CD14-positive monocyte (primary cell): ENCODE measurements at regions not wholly inside any gene's neighbourhood (a gene's known extent, or its start where the extent isn't known, plus 50 kb on each side); places are given as distances from the start of the nearest gene placed in this dataset.

Experiments used
- DNase-seq, 3 donors: peaks; one replicate each; pipeline ENCODE4 v3.0.0-alpha.2; 2011 to 2022
- H2AFZ ChIP-seq: 2 replicates; pipeline ENCODE4 v1.6.0; 2012; ENCODE audit warnings: mild to moderate bottlenecking, low read depth, low read length, inconsistent platforms; ENCODE audit not compliant: insufficient read depth, poor library complexity, severe bottlenecking
- H3K27ac ChIP-seq, 2 donors: 1 replicate in 1 of 2; 2 replicates in 1 of 2; pipeline ENCODE4 v1.5.1; 2012 to 2013; ENCODE audit warnings: low read length in 2 of 2, control low read depth in 1 of 2, inconsistent platforms in 1 of 2, low read depth in 1 of 2, mild to moderate bottlenecking in 1 of 2
- H3K27me3 ChIP-seq, 2 donors: one replicate each; pipeline versions ENCODE4 v1.6.0 to v1.6.1; 2011 to 2013; ENCODE audit warnings: low read length in 2 of 2; ENCODE audit not compliant: control insufficient read depth in 2 of 2, insufficient read depth in 2 of 2
- H3K36me3 ChIP-seq, 2 donors: replicated peaks in 1 of 2; 1 replicate in 1 of 2; 2 replicates in 1 of 2; pipeline versions ENCODE4 v1.5.1 to v1.6.1; 2012 to 2013; ENCODE audit warnings: low read length in 2 of 2, control low read depth in 1 of 2, inconsistent platforms in 1 of 2, mild to moderate bottlenecking in 1 of 2; ENCODE audit not compliant: insufficient read depth in 2 of 2, control insufficient read depth in 1 of 2
- H3K4me1 ChIP-seq, 2 donors: 1 replicate in 1 of 2; 2 replicates in 1 of 2; pipeline versions ENCODE4 v1.5.1 to v1.6.1; 2012 to 2013; ENCODE audit warnings: low read length in 2 of 2, control low read depth in 1 of 2, inconsistent platforms in 1 of 2, mild to moderate bottlenecking in 1 of 2, moderate library complexity in 1 of 2; ENCODE audit not compliant: insufficient read depth in 2 of 2, control insufficient read depth in 1 of 2
- H3K4me2 ChIP-seq: replicated peaks from 2 replicates; pipeline ENCODE3; 2012; ENCODE audit warnings: low read length, moderate library complexity, mild to moderate bottlenecking; ENCODE audit not compliant: poor library complexity, severe bottlenecking; ENCODE audit errors: extremely low read depth
- H3K4me3 ChIP-seq, 3 experiments: fragments of 200-600 bp in 1 of 3; sonication (generic) in 1 of 3; replicated peaks in 1 of 3; 1 replicate in 2 of 3; 2 replicates in 1 of 3; pipeline ENCODE4 v1.5.1; 2011 to 2013; ENCODE audit warnings: low read length in 3 of 3, mild to moderate bottlenecking in 3 of 3, control low read depth in 2 of 3, low read depth in 2 of 3, inconsistent platforms in 1 of 3, moderate library complexity in 1 of 3
- H3K79me2 ChIP-seq: 2 replicates; pipeline ENCODE4 v1.6.0; 2012; ENCODE audit warnings: mild to moderate bottlenecking, control low read depth, inconsistent platforms, low read length, moderate library complexity; ENCODE audit not compliant: insufficient read depth
- H3K9ac ChIP-seq: 2 replicates; pipeline ENCODE4 v1.6.0; 2017; ENCODE audit warnings: low read length, mild to moderate bottlenecking; ENCODE audit not compliant: insufficient read depth, poor library complexity, severe bottlenecking
- H3K9me3 ChIP-seq, 2 donors: replicated peaks in 1 of 2; 1 replicate in 1 of 2; 2 replicates in 1 of 2; pipeline versions ENCODE4 v1.5.1 to v1.6.1; 2012 to 2013; ENCODE audit warnings: low read length in 2 of 2, control low read depth in 1 of 2; ENCODE audit not compliant: control insufficient read depth in 1 of 2, insufficient read depth in 1 of 2
- H4K20me1 ChIP-seq: 2 replicates; pipeline ENCODE4 v1.6.0; 2012; ENCODE audit warnings: mild to moderate bottlenecking, low read length, control low read depth, moderate library complexity; ENCODE audit not compliant: insufficient read depth
- H3K27ac Mint-ChIP-seq, 7 donors: one replicate each; pipeline ENCODE4 v1.8.0; 2020; ENCODE audit warnings: mild to moderate bottlenecking in 7 of 7, mixed read lengths in 7 of 7, moderate library complexity in 6 of 7, inconsistent platforms in 2 of 7
- H3K27me3 Mint-ChIP-seq, 3 donors: one replicate each; pipeline ENCODE4 v1.8.0; 2021 to 2022; ENCODE audit warnings: low read depth in 3 of 3, mild to moderate bottlenecking in 3 of 3, mixed read lengths in 3 of 3, moderate library complexity in 3 of 3, inconsistent platforms in 1 of 3
- H3K36me3 Mint-ChIP-seq, 2 donors: one replicate each; pipeline ENCODE4 v1.8.0; 2020; ENCODE audit warnings: mixed read lengths in 2 of 2, inconsistent platforms in 1 of 2, mild to moderate bottlenecking in 1 of 2
- H3K4me1 Mint-ChIP-seq: one replicate; pipeline ENCODE4 v1.8.0; 2020; ENCODE audit warnings: mild to moderate bottlenecking, mixed read lengths
- H3K4me3 Mint-ChIP-seq, 2 donors: one replicate each; pipeline ENCODE4 v1.8.0; 2020; ENCODE audit warnings: mild to moderate bottlenecking in 2 of 2, mixed read lengths in 2 of 2, moderate library complexity in 1 of 2
- H3K9me3 Mint-ChIP-seq, 7 donors: one replicate each; pipeline ENCODE4 v1.8.0; 2020 to 2022; ENCODE audit warnings: mixed read lengths in 7 of 7, mild to moderate bottlenecking in 6 of 7, moderate library complexity in 6 of 7, inconsistent platforms in 2 of 7
- CTCF ChIP-seq: fragments of 200-600 bp; IDR thresholded peaks from one replicate; pipeline ENCODE4 v1.8.0; 2022; ENCODE audit warnings: antibody characterized with exemption, mild to moderate bottlenecking
- intact Hi-C, 2 donors: fragments of 100-400 bp; cut with micrococcal nuclease; formaldehyde crosslinking; loops; one replicate each; pipeline versions ENCODE4 v1.15.0 to v1.15.1; 2023

- Histone ChIP-seq H3K4me2 (no peak overlapping the region), H3K27ac (no peak overlapping the region), H3K36me3 (no peaks in the 10 kb centered on the region), H3K4me3 (no peak overlapping the region), H4K20me1 (no peaks in the 10 kb centered on the region), H3K79me2 (no peaks in the 10 kb centered on the region), H3K27me3 (no peaks in the 10 kb centered on the region), H3K4me1 (peaks cover 0 to 6% of the 10 kb centered on the region in 2 donors), H2AFZ (no peak overlapping the region), H3K9me3 (peaks cover 15 to 25% of the 10 kb centered on the region in 2 donors), H3K9ac (no peak overlapping the region)
- H3K9me3 Mint-ChIP-seq = peaks cover 19 to 31% (median 22%) of the 10 kb centered on the region in 7 donors
- peaks cover 5% of the 10 kb centered on the region for H3K4me1 Mint-ChIP-seq
- H3K27me3 Mint-ChIP-seq = no peaks in the 10 kb centered on the region
- no peaks in the 10 kb centered on the region for H3K36me3 Mint-ChIP-seq
- H3K4me3 Mint-ChIP-seq = no peak overlapping the region
- no peak overlapping the region for H3K27ac Mint-ChIP-seq
- no peak for TF ChIP-seq CTCF
- DNase-seq = peak; percentile 10 to 65 (median 20)
- intact Hi-C loops = no loop called here
Observed at GRCh38 chr4:14399848-14400247, 602.4 kb upstream of the CPEB2 start.

GRCh38 chr4:14400307-14400706, 602.0 kb upstream of the CPEB2 start:
- Histone ChIP-seq H3K9me3 (peaks cover 17 to 25% of the 10 kb centered on the region in 2 donors), H3K27ac (no peak overlapping the region), H3K27me3 (no peaks in the 10 kb centered on the region), H3K36me3 (no peaks in the 10 kb centered on the region), H3K4me3 (no peak overlapping the region), H3K4me2 (no peak overlapping the region), H3K4me1 (peaks cover 0 to 6% of the 10 kb centered on the region in 2 donors), H3K9ac (no peak overlapping the region), H4K20me1 (no peaks in the 10 kb centered on the region), H3K79me2 (no peaks in the 10 kb centered on the region), H2AFZ (no peak overlapping the region)
- intact Hi-C loops = no loop called here
- Mint-ChIP-seq H3K9me3 (peaks cover 19 to 32% (median 22%) of the 10 kb centered on the region in 7 donors), H3K36me3 (no peaks in the 10 kb centered on the region), H3K27me3 (no peaks in the 10 kb centered on the region), H3K4me3 (no peak overlapping the region), H3K27ac (peak overlapping the region in 1 of 7 donors; percentile 54), H3K4me1 (peaks cover 5% of the 10 kb centered on the region)
- TF ChIP-seq CTCF = no peak
- DNase-seq = peak; percentile 53 to 75 (median 63)
